Activated T-cell treated with anti-CD3 and anti-CD28 coated beads, Interleukin-2, amount 50 U/mL, for 72 hours (primary cell): ENCODE measurements at regions not wholly inside any gene's neighbourhood (a gene's known extent, or its start where the extent isn't known, plus 50 kb on each side); places are given as distances from the start of the nearest gene placed in this dataset.

Experiments used
- ATAC-seq, 2 donors: fragments of 150-1000 bp; cut with Tn5 transposase; replicated peaks in 1 of 2; 2 replicates each; pipeline ENCODE4 v1.10.0; 2021; ENCODE audit warnings: moderate library complexity in 2 of 2, mild to moderate bottlenecking in 1 of 2
- DNase-seq, 2 donors: peaks; one replicate each; pipeline ENCODE4 v3.0.0; 2021 to 2022; ENCODE audit warnings: mixed read lengths in 1 of 2
- H3K27ac Mint-ChIP-seq: one replicate; pipeline ENCODE4 v1.8.0; 2022; ENCODE audit warnings: mild to moderate bottlenecking, moderate library complexity, mixed read lengths
- H3K27me3 Mint-ChIP-seq: one replicate; pipeline ENCODE4 v1.8.0; 2022; ENCODE audit warnings: low read depth, mixed read lengths
- H3K36me3 Mint-ChIP-seq, 2 donors: one replicate each; pipeline ENCODE4 v1.8.0; 2022; ENCODE audit warnings: mixed read lengths in 2 of 2, mild to moderate bottlenecking in 1 of 2; ENCODE audit not compliant: insufficient read depth in 2 of 2
- H3K4me1 Mint-ChIP-seq: one replicate; pipeline ENCODE4 v1.8.0; 2022; ENCODE audit warnings: low read depth, mixed read lengths
- H3K4me3 Mint-ChIP-seq, 2 donors: one replicate each; pipeline ENCODE4 v1.8.0; 2022; ENCODE audit warnings: mild to moderate bottlenecking in 2 of 2, mixed read lengths in 2 of 2, moderate library complexity in 2 of 2
- H3K9me3 Mint-ChIP-seq, 2 donors: one replicate each; pipeline ENCODE4 v1.8.0; 2022; ENCODE audit warnings: mixed read lengths in 2 of 2

DNA sequence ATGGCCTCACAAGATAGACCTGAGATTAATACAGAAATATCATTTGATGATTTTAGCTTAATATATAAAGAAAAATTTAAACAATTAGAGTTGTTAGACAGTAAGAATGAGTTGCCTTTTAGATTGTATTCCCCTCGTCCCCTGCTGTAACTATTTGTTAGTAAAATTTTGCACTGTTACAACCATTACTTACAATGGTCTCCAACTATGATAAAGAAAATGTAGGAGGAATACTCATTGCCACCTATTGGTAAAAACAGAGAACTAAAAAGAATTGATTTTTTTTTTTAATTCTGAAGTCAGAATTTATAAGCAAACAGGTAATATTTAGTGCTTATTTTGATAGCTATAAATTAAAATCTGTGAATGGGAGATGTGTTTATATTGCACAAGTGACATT is 937.6 kb downstream of the TLE4 start:
- Mint-ChIP-seq H3K27me3 (no peaks in the 10 kb centered on the region), H3K27ac (no peak overlapping the region), H3K36me3 (no peaks in the 10 kb centered on the region), H3K9me3 (peaks cover 6 to 7% of the 10 kb centered on the region in 2 donors), H3K4me3 (no peak overlapping the region), H3K4me1 (no peaks in the 10 kb centered on the region)
- ATAC-seq (no peak), DNase-seq (no peak)

DNA sequence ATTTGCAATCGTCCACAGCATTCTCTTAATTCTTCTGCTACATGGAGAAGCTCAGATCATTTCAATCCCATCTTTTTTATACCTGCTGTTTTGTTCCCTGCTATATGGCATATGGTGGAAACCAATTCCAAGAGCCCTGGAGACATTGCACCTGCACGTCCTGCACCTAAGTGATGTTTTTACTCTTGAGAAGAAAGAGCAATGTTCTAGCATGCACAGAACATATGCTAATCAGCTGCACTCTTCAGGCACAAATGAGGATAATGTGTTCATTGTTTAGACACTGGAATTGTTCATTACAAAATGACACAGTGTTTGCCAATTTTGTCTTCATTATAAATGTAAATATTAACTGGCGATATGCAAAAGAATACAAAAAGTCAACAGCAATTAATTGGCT is 935.8 kb downstream of the TLE4 start:
- ATAC-seq = no peak
- H3K4me3 Mint-ChIP-seq = no peak overlapping the region
- H3K9me3 Mint-ChIP-seq = peaks cover 4 to 5% of the 10 kb centered on the region in 2 donors
- no peak overlapping the region for H3K27ac Mint-ChIP-seq
- no peaks in the 10 kb centered on the region for H3K4me1 Mint-ChIP-seq
- H3K27me3 Mint-ChIP-seq = no peaks in the 10 kb centered on the region
- no peak for DNase-seq
- no peaks in the 10 kb centered on the region for H3K36me3 Mint-ChIP-seq

GRCh38 chr9:80504601-80505230 is 933.0 kb downstream of the TLE4 start:
- ATAC-seq = no peak
- Mint-ChIP-seq H3K27ac (no peak overlapping the region), H3K36me3 (no peaks in the 10 kb centered on the region)

DNA sequence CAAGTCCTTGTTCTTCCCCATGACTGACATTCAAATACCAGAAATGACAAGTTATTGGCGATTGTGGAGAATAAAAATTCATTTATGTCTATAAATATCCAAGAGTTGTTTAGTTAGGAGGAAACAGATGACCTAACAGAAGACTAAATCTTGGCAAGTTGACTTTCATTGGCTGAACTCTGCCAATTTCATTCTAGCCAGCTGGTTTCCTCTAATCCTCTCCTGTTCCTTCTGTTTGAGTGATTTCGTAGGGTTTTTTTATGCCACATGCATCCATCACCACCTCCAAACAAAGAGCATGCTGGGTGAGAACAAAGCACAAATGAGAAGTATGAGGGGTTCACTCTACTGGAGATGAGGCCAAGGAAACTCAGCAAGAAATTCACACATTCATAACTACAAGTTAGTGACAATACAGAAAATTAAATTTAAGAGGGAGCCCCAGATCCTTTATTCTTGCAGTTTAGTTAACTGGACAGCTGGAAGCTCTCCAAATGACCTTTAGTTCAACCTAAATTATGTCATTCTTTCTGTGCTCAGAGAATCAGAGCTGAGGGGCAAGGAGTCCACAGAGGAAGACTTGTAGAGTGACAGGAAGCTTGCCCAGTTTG is 932.0 kb downstream of the TLE4 start:
- no peak for ATAC-seq
- Mint-ChIP-seq H3K36me3 (no peaks in the 10 kb centered on the region), H3K9me3 (peaks cover 0 to 2% of the 10 kb centered on the region in 2 donors), H3K27me3 (no peaks in the 10 kb centered on the region), H3K4me1 (no peaks in the 10 kb centered on the region), H3K27ac (no peak overlapping the region), H3K4me3 (no peak overlapping the region)
- no peak for DNase-seq

More at GRCh38 chr9:80504601-80505230, 933.0 kb downstream of the TLE4 start:
- peaks cover 0 to 2% of the 10 kb centered on the region in 2 donors for H3K9me3 Mint-ChIP-seq
- no peak overlapping the region for H3K4me3 Mint-ChIP-seq
- H3K27me3 Mint-ChIP-seq = no peaks in the 10 kb centered on the region
- DNase-seq = no peak
- no peaks in the 10 kb centered on the region for H3K4me1 Mint-ChIP-seq

GRCh38 chr9:80502306-80502705 is 930.5 kb downstream of the TLE4 start:
- no peaks in the 10 kb centered on the region for H3K36me3 Mint-ChIP-seq
- H3K4me1 Mint-ChIP-seq = no peaks in the 10 kb centered on the region
- no peak for DNase-seq
- no peaks in the 10 kb centered on the region for H3K27me3 Mint-ChIP-seq
- peaks cover 0 to 2% of the 10 kb centered on the region in 2 donors for H3K9me3 Mint-ChIP-seq
- no peak overlapping the region for H3K4me3 Mint-ChIP-seq
- H3K27ac Mint-ChIP-seq = no peak overlapping the region
- ATAC-seq = no peak

DNA sequence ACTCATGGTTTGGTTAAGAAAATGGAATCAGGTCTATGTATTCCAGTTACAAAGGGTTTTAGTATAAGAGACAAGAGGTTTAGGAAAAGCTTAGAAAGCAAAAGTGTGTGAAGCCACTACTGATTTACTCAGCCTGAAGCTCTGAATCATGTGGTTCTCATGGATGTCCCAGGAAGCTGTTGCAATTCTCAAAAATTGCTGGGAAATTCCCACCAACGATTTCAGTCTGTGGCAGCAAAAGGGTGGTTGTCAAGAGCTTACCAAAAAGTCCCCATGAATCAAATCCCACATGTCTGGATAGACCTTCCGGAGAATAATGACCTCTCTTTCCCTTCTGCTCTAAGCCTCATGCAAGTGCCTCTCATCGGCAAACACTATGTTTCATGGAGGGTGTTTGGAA is 929.9 kb downstream of the TLE4 start:
- H3K9me3 Mint-ChIP-seq = peaks cover 0 to 2% of the 10 kb centered on the region in 2 donors
- H3K4me3 Mint-ChIP-seq = no peak overlapping the region
- DNase-seq (no peak), ATAC-seq (no peak)
- H3K27me3 Mint-ChIP-seq = no peaks in the 10 kb centered on the region
- no peaks in the 10 kb centered on the region for H3K4me1 Mint-ChIP-seq
- no peak overlapping the region for H3K27ac Mint-ChIP-seq
- H3K36me3 Mint-ChIP-seq = no peaks in the 10 kb centered on the region

GRCh38 chr9:80500300-80500699 is 928.5 kb downstream of the TLE4 start:
- Mint-ChIP-seq H3K4me3 (no peak overlapping the region), H3K9me3 (peaks cover 2 to 4% of the 10 kb centered on the region in 2 donors), H3K27ac (no peak overlapping the region), H3K36me3 (no peaks in the 10 kb centered on the region), H3K4me1 (no peaks in the 10 kb centered on the region), H3K27me3 (no peaks in the 10 kb centered on the region)
- no peak for ATAC-seq
- no peak for DNase-seq

GRCh38 chr9:80498001-80498555 is 926.3 kb downstream of the TLE4 start:
- Mint-ChIP-seq H3K27me3 (no peaks in the 10 kb centered on the region), H3K36me3 (no peaks in the 10 kb centered on the region), H3K4me3 (no peak overlapping the region), H3K27ac (no peak overlapping the region), H3K4me1 (no peaks in the 10 kb centered on the region), H3K9me3 (peaks cover 2 to 8% of the 10 kb centered on the region in 2 donors)
- DNase-seq (no peak), ATAC-seq (no peak)

DNA sequence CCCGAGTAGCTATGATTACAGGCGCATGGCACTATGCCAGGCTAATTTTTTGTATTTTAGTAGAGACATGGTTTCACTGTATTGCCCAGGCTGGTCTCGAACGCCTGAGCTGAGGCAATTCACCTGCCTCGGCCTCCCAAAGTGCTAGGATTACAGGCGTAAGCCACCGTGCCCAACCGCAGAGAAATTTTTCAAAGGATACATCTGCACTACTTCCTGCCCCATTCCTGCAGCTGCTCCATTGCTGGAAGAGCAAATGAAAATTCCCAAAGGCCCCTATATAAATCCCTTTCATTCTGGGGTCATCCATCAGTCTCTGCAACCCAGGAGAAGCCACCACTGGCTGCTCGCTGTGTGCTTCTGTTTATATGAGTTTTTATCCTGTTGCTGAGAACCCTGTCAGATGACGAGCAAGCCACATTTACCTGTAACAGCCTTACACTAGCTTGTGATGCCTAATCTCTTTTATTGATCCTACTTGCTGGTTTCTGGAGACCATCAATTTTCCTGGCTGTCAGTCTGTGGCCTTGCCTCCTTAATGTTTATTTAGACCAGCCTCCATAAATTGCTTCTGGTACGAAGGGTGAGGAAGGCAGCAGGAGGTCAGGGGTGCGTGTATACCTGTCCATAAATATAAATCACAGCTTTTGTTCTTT is 925.3 kb downstream of the TLE4 start:
- no peaks in the 10 kb centered on the region for H3K36me3 Mint-ChIP-seq
- H3K4me3 Mint-ChIP-seq = no peak overlapping the region
- H3K9me3 Mint-ChIP-seq = peaks cover 2 to 6% of the 10 kb centered on the region in 2 donors
- H3K27me3 Mint-ChIP-seq = no peaks in the 10 kb centered on the region
- ATAC-seq = no peak
- H3K4me1 Mint-ChIP-seq = no peaks in the 10 kb centered on the region
- DNase-seq = no peak
- no peak overlapping the region for H3K27ac Mint-ChIP-seq

DNA sequence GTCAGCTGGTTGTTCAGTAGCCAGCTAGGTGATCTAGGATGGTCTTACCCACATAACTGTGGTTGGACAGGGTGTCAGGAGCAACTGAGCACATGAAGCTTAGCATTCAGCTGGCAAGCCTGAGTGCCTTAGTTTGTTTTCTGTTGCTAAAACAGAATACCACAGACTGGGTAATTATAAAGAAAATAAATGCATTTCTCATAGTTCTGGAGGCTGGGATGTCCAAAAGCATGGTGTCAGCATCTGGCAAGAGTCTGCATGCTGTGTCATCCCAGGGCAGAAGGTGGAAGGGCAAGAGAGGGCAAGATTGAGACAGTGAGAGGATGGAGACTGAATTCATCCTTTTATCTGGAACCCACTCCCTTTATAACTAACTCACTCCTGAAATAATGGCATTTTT is 921.5 kb downstream of the TLE4 start:
- no peak overlapping the region for H3K27ac Mint-ChIP-seq
- no peaks in the 10 kb centered on the region for H3K4me1 Mint-ChIP-seq
- H3K9me3 Mint-ChIP-seq = peaks cover 4 to 6% of the 10 kb centered on the region in 2 donors
- no peak overlapping the region for H3K4me3 Mint-ChIP-seq
- H3K27me3 Mint-ChIP-seq = no peaks in the 10 kb centered on the region
- DNase-seq = no peak
- no peak for ATAC-seq
- no peaks in the 10 kb centered on the region for H3K36me3 Mint-ChIP-seq

- no peaks in the 10 kb centered on the region for H3K36me3 Mint-ChIP-seq
- no peaks in the 10 kb centered on the region for H3K27me3 Mint-ChIP-seq
- H3K4me3 Mint-ChIP-seq = no peak overlapping the region
- H3K27ac Mint-ChIP-seq = no peak overlapping the region
- ATAC-seq = no peak
- H3K4me1 Mint-ChIP-seq = no peaks in the 10 kb centered on the region
- no peak for DNase-seq
- H3K9me3 Mint-ChIP-seq = peaks cover 4 to 6% of the 10 kb centered on the region in 2 donors
Observed at GRCh38 chr9:80492221-80492620, 920.5 kb downstream of the TLE4 start.

DNA sequence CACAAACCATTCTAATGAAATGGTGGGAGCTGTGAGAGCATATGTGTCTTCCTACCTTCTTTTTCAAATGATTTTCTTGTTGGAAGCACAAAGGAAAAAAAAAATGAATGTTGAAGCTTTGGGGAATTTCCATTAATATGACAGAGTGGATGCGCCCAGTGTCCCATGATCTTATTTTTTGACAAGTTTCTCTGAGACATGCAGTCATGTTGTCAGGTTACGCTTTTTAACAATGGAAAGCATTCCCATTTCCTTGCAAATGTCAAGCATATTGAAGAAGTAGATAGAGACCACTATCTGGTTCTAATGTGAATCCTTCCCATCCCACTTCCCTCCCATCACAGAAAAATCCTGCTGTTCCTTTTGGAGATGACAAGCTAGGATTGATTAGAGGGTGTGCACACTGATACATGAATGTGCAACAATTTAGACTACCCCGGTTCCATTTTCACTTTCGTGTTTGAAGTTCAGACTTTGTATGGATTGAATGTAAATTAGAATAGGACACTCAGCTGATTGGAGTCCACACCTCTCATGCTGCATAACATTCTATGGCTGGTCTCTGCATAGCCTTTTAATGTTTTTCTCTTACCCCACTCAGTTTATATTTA is 919.4 kb downstream of the TLE4 start:
- no peaks in the 10 kb centered on the region for H3K27me3 Mint-ChIP-seq
- peaks cover 2 to 4% of the 10 kb centered on the region in 2 donors for H3K9me3 Mint-ChIP-seq
- no peaks in the 10 kb centered on the region for H3K36me3 Mint-ChIP-seq
- DNase-seq (no peak), ATAC-seq (no peak)
- no peaks in the 10 kb centered on the region for H3K4me1 Mint-ChIP-seq
- no peak overlapping the region for H3K27ac Mint-ChIP-seq
- H3K4me3 Mint-ChIP-seq = no peak overlapping the region

DNA sequence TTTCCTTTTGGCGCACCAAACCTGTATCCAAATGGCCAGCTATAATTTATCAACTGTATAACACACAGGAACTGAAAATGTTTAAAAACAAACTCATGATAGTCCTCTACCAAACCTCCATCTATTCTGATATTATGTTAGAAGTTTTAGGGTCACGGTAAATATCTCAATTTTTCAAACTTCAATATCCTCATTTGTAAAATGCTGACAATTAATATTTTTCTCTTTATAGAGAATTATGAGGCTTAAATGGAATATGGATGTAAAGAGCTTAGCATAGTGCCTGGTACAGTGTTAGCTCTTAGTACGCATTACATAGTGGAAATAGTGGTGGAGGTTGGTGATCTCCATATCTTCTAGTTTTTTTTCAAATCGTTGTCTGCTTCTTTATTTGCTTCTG is 917.6 kb downstream of the TLE4 start:
- Mint-ChIP-seq H3K36me3 (no peaks in the 10 kb centered on the region), H3K27me3 (no peaks in the 10 kb centered on the region), H3K9me3 (peaks cover 0 to 2% of the 10 kb centered on the region in 2 donors), H3K4me3 (no peak overlapping the region), H3K4me1 (no peaks in the 10 kb centered on the region), H3K27ac (no peak overlapping the region)
- DNase-seq (no peak), ATAC-seq (no peak)
